Neural progenitor cell (in vitro differentiated cells): ENCODE measurements at regions not wholly inside any gene's neighbourhood (a gene's known extent, or its start where the extent isn't known, plus 50 kb on each side); places are given as distances from the start of the nearest gene placed in this dataset.

Experiments used
- DNase-seq: peaks from one replicate; pipeline ENCODE4 v3.0.0-alpha.2; 2016; ENCODE audit warnings: low spot score
- H2AFZ ChIP-seq: fragments of 200-600 bp; sonication (generic); replicated peaks from 2 replicates; pipeline ENCODE4 v1.6.1; 2016; ENCODE audit warnings: antibody characterized with exemption
- H3F3A ChIP-seq: fragments of 200-600 bp; sonication (generic); 2 replicates; pipeline ENCODE4 v1.6.1; 2016; ENCODE audit warnings: antibody characterized with exemption, low read depth
- H3K27ac ChIP-seq: fragments of 200-600 bp; sonication (generic); 2 replicates; pipeline ENCODE4 v1.5.1; 2016; ENCODE audit warnings: mild to moderate bottlenecking
- H3K27me3 ChIP-seq: fragments of 200-600 bp; sonication (generic); 2 replicates; pipeline ENCODE4 v1.6.1; 2016; ENCODE audit warnings: mild to moderate bottlenecking, moderate library complexity
- H3K36me3 ChIP-seq: fragments of 200-600 bp; sonication (generic); 2 replicates; pipeline ENCODE4 v1.5.1; 2016
- H3K4me1 ChIP-seq: fragments of 200-600 bp; sonication (generic); 2 replicates; pipeline ENCODE4 v1.6.1; 2016; ENCODE audit warnings: mixed run types
- H3K4me2 ChIP-seq: fragments of 200-600 bp; sonication (generic); 2 replicates; pipeline ENCODE4 v1.6.1; 2016
- H3K4me3 ChIP-seq: fragments of 200-600 bp; sonication (generic); 2 replicates; pipeline ENCODE4 v1.5.1; 2016
- H3K79me2 ChIP-seq: fragments of 200-600 bp; sonication (generic); 2 replicates; pipeline ENCODE4 v1.6.1; 2016; ENCODE audit warnings: low read depth
- H3K9ac ChIP-seq: fragments of 200-600 bp; sonication (generic); 2 replicates; pipeline ENCODE4 v1.6.1; 2016
- H3K9me3 ChIP-seq: fragments of 200-600 bp; sonication (generic); 2 replicates; pipeline ENCODE4 v1.5.1; 2016; ENCODE audit warnings: low read depth
- H4K20me1 ChIP-seq: fragments of 200-600 bp; sonication (generic); 2 replicates; pipeline ENCODE4 v1.6.1; 2016; ENCODE audit warnings: low read depth
- H3K27ac Mint-ChIP-seq: 3 replicates; pipeline ENCODE4 v1.8.0; 2021; ENCODE audit warnings: mixed read lengths
- H3K27me3 Mint-ChIP-seq: 2 replicates; pipeline ENCODE4 v1.8.0; 2022; ENCODE audit warnings: low read depth, mild to moderate bottlenecking, inconsistent platforms, moderate library complexity, mixed read lengths; ENCODE audit not compliant: insufficient read depth
- H3K36me3 Mint-ChIP-seq: 3 replicates; pipeline ENCODE4 v1.8.0; 2021; ENCODE audit warnings: mixed read lengths
- H3K4me1 Mint-ChIP-seq: 3 replicates; pipeline ENCODE4 v1.8.0; 2021; ENCODE audit warnings: mixed read lengths
- H3K4me3 Mint-ChIP-seq: 3 replicates; pipeline ENCODE4 v1.8.0; 2021; ENCODE audit warnings: mild to moderate bottlenecking, moderate library complexity, mixed read lengths
- H3K9me3 Mint-ChIP-seq: 3 replicates; pipeline ENCODE4 v1.8.0; 2020; ENCODE audit warnings: mixed read lengths
- CTCF ChIP-seq: fragments of 200-600 bp; sonication (generic); IDR thresholded peaks from 2 replicates; pipeline ENCODE4 v1.5.1; 2017; ENCODE audit warnings: antibody characterized with exemption, mild to moderate bottlenecking
- EZH2 ChIP-seq: fragments of 200-600 bp; sonication (generic); IDR thresholded peaks from 2 replicates; pipeline ENCODE4 v1.6.1; 2017; ENCODE audit warnings: antibody characterized with exemption, mild to moderate bottlenecking, moderate library complexity
- EZH2phosphoT487 ChIP-seq: fragments of 200-600 bp; sonication (generic); IDR thresholded peaks from 2 replicates; pipeline ENCODE4 v1.6.1; 2017; ENCODE audit warnings: antibody characterized with exemption

GRCh38 chr12:18823461-18823860 lies 85.5 kb downstream of the CAPZA3 start:
- Histone ChIP-seq H3K4me1 (no peaks in the 10 kb centered on the region), H3K27ac (no peak overlapping the region), H3K4me2 (no peak overlapping the region), H3K36me3 (no peaks in the 10 kb centered on the region), H3F3A (no peaks in the 10 kb centered on the region), H3K9ac (no peak overlapping the region), H3K79me2 (no peaks in the 10 kb centered on the region), H2AFZ (no peak overlapping the region), H3K27me3 (no peaks in the 10 kb centered on the region), H4K20me1 (no peaks in the 10 kb centered on the region), H3K9me3 (no peaks in the 10 kb centered on the region), H3K4me3 (no peak overlapping the region)
- Mint-ChIP-seq H3K27ac (no peak overlapping the region), H3K4me3 (no peak overlapping the region), H3K36me3 (no peaks in the 10 kb centered on the region), H3K9me3 (peaks cover 3% of the 10 kb centered on the region), H3K4me1 (peaks cover 3% of the 10 kb centered on the region), H3K27me3 (no peaks in the 10 kb centered on the region)
- TF ChIP-seq CTCF (no peak), EZH2phosphoT487 (no peak), EZH2 (no peak)
- DNase-seq, result no peak

GRCh38 chr12:18824287-18824686 lies 86.4 kb downstream of the CAPZA3 start:
- Histone ChIP-seq H4K20me1 (no peaks in the 10 kb centered on the region), H3K27ac (no peak overlapping the region), H3K27me3 (no peaks in the 10 kb centered on the region), H3K9me3 (no peaks in the 10 kb centered on the region), H3F3A (no peaks in the 10 kb centered on the region), H3K4me2 (no peak overlapping the region), H3K4me3 (no peak overlapping the region), H3K9ac (no peak overlapping the region), H2AFZ (no peak overlapping the region), H3K79me2 (no peaks in the 10 kb centered on the region), H3K36me3 (peaks cover 3% of the 10 kb centered on the region), H3K4me1 (no peaks in the 10 kb centered on the region)
- no peak for TF ChIP-seq CTCF
- H3K36me3 Mint-ChIP-seq, result no peaks in the 10 kb centered on the region
- H3K27me3 Mint-ChIP-seq, result no peaks in the 10 kb centered on the region
- no peak overlapping the region for H3K27ac Mint-ChIP-seq
- H3K4me3 Mint-ChIP-seq, result no peak overlapping the region
- H3K4me1 Mint-ChIP-seq, result peaks cover 3% of the 10 kb centered on the region
- no peak for DNase-seq
- H3K9me3 Mint-ChIP-seq, result peaks cover 11% of the 10 kb centered on the region

GRCh38 chr12:18825138-18825537 lies 87.2 kb downstream of the CAPZA3 start:
- no peak overlapping the region for H3K27ac ChIP-seq
- peaks cover 3% of the 10 kb centered on the region for H3K4me1 Mint-ChIP-seq
- H3K9me3 ChIP-seq, result no peaks in the 10 kb centered on the region
- no peak for TF ChIP-seq EZH2
- TF ChIP-seq EZH2phosphoT487, result no peak
- TF ChIP-seq CTCF, result no peak
- H3K4me3 ChIP-seq, result no peak overlapping the region
- no peaks in the 10 kb centered on the region for H3K36me3 Mint-ChIP-seq
- H3K27me3 ChIP-seq, result no peaks in the 10 kb centered on the region
- no peak overlapping the region for H3K27ac Mint-ChIP-seq
- no peaks in the 10 kb centered on the region for H4K20me1 ChIP-seq
- no peak overlapping the region for H3K4me2 ChIP-seq
- no peaks in the 10 kb centered on the region for H3F3A ChIP-seq
- no peak overlapping the region for H3K4me3 Mint-ChIP-seq
- H3K9ac ChIP-seq, result no peak overlapping the region
- H3K79me2 ChIP-seq, result no peaks in the 10 kb centered on the region
- H2AFZ ChIP-seq, result no peak overlapping the region
- H3K36me3 ChIP-seq, result peaks cover 5% of the 10 kb centered on the region
- no peaks in the 10 kb centered on the region for H3K27me3 Mint-ChIP-seq
- peaks cover 15% of the 10 kb centered on the region for H3K9me3 Mint-ChIP-seq
- H3K4me1 ChIP-seq, result no peaks in the 10 kb centered on the region
- no peak for DNase-seq

- H3K4me1 ChIP-seq, result no peaks in the 10 kb centered on the region
- H3K27me3 Mint-ChIP-seq, result no peaks in the 10 kb centered on the region
- no peaks in the 10 kb centered on the region for H3K9me3 ChIP-seq
- H2AFZ ChIP-seq, result no peak overlapping the region
- H3K4me2 ChIP-seq, result no peak overlapping the region
- H3K27ac Mint-ChIP-seq, result no peak overlapping the region
- peaks cover 5% of the 10 kb centered on the region for H3K36me3 ChIP-seq
- H3K4me1 Mint-ChIP-seq, result peaks cover 3% of the 10 kb centered on the region
- TF ChIP-seq CTCF (no peak), EZH2 (no peak), EZH2phosphoT487 (no peak)
- DNase-seq, result no peak
- no peak overlapping the region for H3K4me3 Mint-ChIP-seq
- H3K79me2 ChIP-seq, result no peaks in the 10 kb centered on the region
- H3K27me3 ChIP-seq, result no peaks in the 10 kb centered on the region
- H3K9ac ChIP-seq, result no peak overlapping the region
- peaks cover 19% of the 10 kb centered on the region for H3K9me3 Mint-ChIP-seq
- H3K27ac ChIP-seq, result no peak overlapping the region
- no peaks in the 10 kb centered on the region for H3K36me3 Mint-ChIP-seq
- no peaks in the 10 kb centered on the region for H4K20me1 ChIP-seq
- no peaks in the 10 kb centered on the region for H3F3A ChIP-seq
- H3K4me3 ChIP-seq, result no peak overlapping the region
Measured at GRCh38 chr12:18827913-18828312, 90.0 kb downstream of the CAPZA3 start.
